SK-N-SH (cell line): ENCODE measurements at regions not wholly inside any gene's neighbourhood (a gene's known extent, or its start where the extent isn't known, plus 50 kb on each side); places are given as distances from the start of the nearest gene placed in this dataset.
"Not testable (repeated sequence)": the region's sequence is repeated elsewhere in the genome, so short reads cannot be mapped to it uniquely, and the experiment has no call there.

Source experiments
- CTCF ChIA-PET: fragments of 300-600, 350-600 bp; formaldehyde crosslinking; extraction: SDS; loops from one replicate; lab custom pipeline; 2021; lab: Yijun Ruan, JAX
- POLR2A ChIA-PET: fragments of 350-600 bp; sonication (Branson Sonifier 250); formaldehyde crosslinking; extraction: SDS; loops from one replicate; lab custom pipeline; 2020; ENCODE audit warnings: antibody characterized with exemption, inconsistent platforms; lab: Yijun Ruan, JAX
- DNase-seq: peaks from one replicate; pipeline ENCODE4 v3.0.0; 2012
- H2AFZ ChIP-seq: fragments of 200-600 bp; sonication (generic); 2 replicates; pipeline ENCODE4 v1.8.1; 2016; ENCODE audit warnings: antibody characterized with exemption, mild to moderate bottlenecking, low read depth
- H3F3A ChIP-seq: fragments of 200-600 bp; sonication (generic); replicated peaks from 2 replicates; pipeline ENCODE3; 2016; ENCODE audit warnings: antibody characterized with exemption, mild to moderate bottlenecking; ENCODE audit not compliant: insufficient read depth
- H3K27ac ChIP-seq, 2 experiments: fragments of 200-500 bp in 1 of 2; fragments of 200-600 bp in 1 of 2; sonication (Bioruptor generic) in 1 of 2; sonication (generic), shearing (Covaris generic) in 1 of 2; 2 replicates each; pipeline versions ENCODE4 v1.5.1 to v1.6.1; 2014 to 2016; ENCODE audit warnings: low read depth in 2 of 2, inconsistent platforms in 1 of 2, low read length in 1 of 2, mild to moderate bottlenecking in 1 of 2, mixed read lengths in 1 of 2
- H3K27me3 ChIP-seq: fragments of 200-600 bp; sonication (generic), shearing (Covaris generic); 2 replicates; pipeline ENCODE4 v1.6.1; 2016; ENCODE audit warnings: mixed run types; ENCODE audit not compliant: insufficient read depth
- H3K36me3 ChIP-seq, 2 experiments: fragments of 200-500 bp in 1 of 2; fragments of 200-600 bp in 1 of 2; sonication (Bioruptor generic) in 1 of 2; sonication (generic) in 1 of 2; replicated peaks in 1 of 2; 2 replicates each; pipeline versions ENCODE3 to v1.5.1; 2014 to 2016; ENCODE audit warnings: low read length in 1 of 2, mild to moderate bottlenecking in 1 of 2; ENCODE audit not compliant: insufficient read depth in 2 of 2, control insufficient read depth in 1 of 2
- H3K4me1 ChIP-seq, 2 experiments: fragments of 200-500 bp in 1 of 2; fragments of 200-600 bp in 1 of 2; sonication (Bioruptor generic) in 1 of 2; sonication (generic), shearing (Covaris generic) in 1 of 2; 2 replicates each; pipeline versions ENCODE4 v1.5.1 to v1.6.1; 2014 to 2016; ENCODE audit warnings: low read depth in 1 of 2, low read length in 1 of 2, mixed run types in 1 of 2; ENCODE audit not compliant: insufficient read depth in 2 of 2, control insufficient read depth in 1 of 2
- H3K4me2 ChIP-seq: fragments of 200-600 bp; sonication (generic), shearing (Covaris generic); 2 replicates; pipeline ENCODE4 v1.6.1; 2017; ENCODE audit warnings: mixed run types
- H3K4me3 ChIP-seq, 2 experiments: fragments of 200-500 bp in 1 of 2; fragments of 200-600 bp in 1 of 2; sonication (Bioruptor generic) in 1 of 2; sonication (generic), shearing (Covaris generic) in 1 of 2; 2 replicates each; pipeline versions ENCODE4 v1.5.1 to v1.8.1; 2014 to 2016; ENCODE audit warnings: low read depth in 2 of 2, inconsistent platforms in 1 of 2, low read length in 1 of 2, mild to moderate bottlenecking in 1 of 2, mixed read lengths in 1 of 2, moderate library complexity in 1 of 2
- H3K79me2 ChIP-seq: fragments of 200-600 bp; sonication (generic); 2 replicates; pipeline ENCODE4 v1.8.1; 2017; ENCODE audit warnings: mild to moderate bottlenecking; ENCODE audit not compliant: insufficient read depth
- H3K9ac ChIP-seq: fragments of 200-600 bp; sonication (generic); 2 replicates; pipeline ENCODE4 v1.6.1; 2017; ENCODE audit warnings: mixed run types
- H3K9me2 ChIP-seq: fragments of 200-600 bp; sonication (generic); 2 replicates; pipeline ENCODE4 v1.6.1; 2017; ENCODE audit warnings: mixed run types
- H3K9me3 ChIP-seq: fragments of 200-600 bp; sonication (generic); 2 replicates; pipeline ENCODE4 v1.6.1; 2017; ENCODE audit warnings: mixed run types, mild to moderate bottlenecking, moderate library complexity
- H4K20me1 ChIP-seq: fragments of 200-600 bp; sonication (generic); 2 replicates; pipeline ENCODE4 v1.6.1; 2017; ENCODE audit warnings: mild to moderate bottlenecking, mixed run types; ENCODE audit not compliant: insufficient read depth
- ELF1 ChIP-seq: IDR thresholded peaks from 2 replicates; pipeline ENCODE4 v1.4.0; 2012
- EP300 ChIP-seq, 2 experiments: IDR thresholded peaks; 2 replicates each; pipeline versions ENCODE4 v1.4.0 to v1.6.1; 2012; ENCODE audit warnings: borderline replicate concordance in 1 of 2, low read depth in 1 of 2, low read length in 1 of 2
- FOSL2 ChIP-seq: IDR thresholded peaks from 2 replicates; pipeline ENCODE4 v1.4.0; 2012; ENCODE audit warnings: low read depth, mild to moderate bottlenecking, moderate library complexity, borderline replicate concordance
- FOXM1 ChIP-seq: IDR thresholded peaks from 2 replicates; pipeline ENCODE4 v1.4.0; 2012; ENCODE audit warnings: low read depth, mild to moderate bottlenecking
- GABPA ChIP-seq: IDR thresholded peaks from 2 replicates; pipeline ENCODE4 v1.4.0; 2012; ENCODE audit warnings: low read depth, mild to moderate bottlenecking
- IRF3 ChIP-seq: fragments of 150-350 bp; IDR thresholded peaks from 2 replicates; pipeline ENCODE4 v1.6.1; 2016; ENCODE audit warnings: mild to moderate bottlenecking, low read depth, low read length
- JUND ChIP-seq: IDR thresholded peaks from 2 replicates; pipeline ENCODE4 v1.4.0; 2012
- NFIC ChIP-seq: IDR thresholded peaks from 2 replicates; pipeline ENCODE4 v1.4.0; 2012; ENCODE audit warnings: borderline replicate concordance
- NRF1 ChIP-seq: IDR thresholded peaks from 2 replicates; pipeline ENCODE4 v1.6.1; 2012; ENCODE audit warnings: low read depth, mild to moderate bottlenecking, low read length
- PBX3 ChIP-seq: IDR thresholded peaks from 2 replicates; pipeline ENCODE4; 2012
- POLR2AphosphoS5 ChIP-seq: IDR thresholded peaks from 2 replicates; pipeline ENCODE4 v1.6.1; 2012; ENCODE audit warnings: low read depth, low read length
- RCOR1 ChIP-seq: fragments of 150-350 bp; IDR thresholded peaks from 2 replicates; pipeline ENCODE4 v1.6.1; 2017; ENCODE audit warnings: antibody characterized with exemption, low read length
- REST ChIP-seq: IDR thresholded peaks from 2 replicates; pipeline ENCODE4 v1.6.1; 2012; ENCODE audit warnings: mild to moderate bottlenecking, low read depth, low read length, moderate library complexity
- SMC3 ChIP-seq: IDR thresholded peaks from 2 replicates; pipeline ENCODE4 v1.6.1; 2012; ENCODE audit warnings: low read depth, low read length, improper control_type of control experiment
- TCF12 ChIP-seq: IDR thresholded peaks from 2 replicates; pipeline ENCODE4 v1.4.0; 2012
- TEAD4 ChIP-seq: IDR thresholded peaks from 2 replicates; pipeline ENCODE4 v1.4.0; 2012; ENCODE audit warnings: mild to moderate bottlenecking, borderline replicate concordance; ENCODE audit not compliant: insufficient read depth
- USF1 ChIP-seq: IDR thresholded peaks from 2 replicates; pipeline ENCODE4 v1.4.0; 2012; ENCODE audit warnings: low read depth, borderline replicate concordance
- USF2 ChIP-seq: fragments of 150-350 bp; IDR thresholded peaks from 2 replicates; pipeline ENCODE4 v1.6.1; 2017; ENCODE audit warnings: antibody characterized with exemption, low read length, low read depth, borderline replicate concordance
- ZBTB33 ChIP-seq: IDR thresholded peaks from 2 replicates; pipeline ENCODE4 v1.4.0; 2012; ENCODE audit warnings: low read depth, borderline replicate concordance
- WGBS: methylation state at CpG from one replicate; pipeline ENCODE4 v1.1.6; 2017; ENCODE audit warnings: low lambda C conversion rate; 5-methylcytosine and 5-hydroxymethylcytosine counted together

- TF ChIP-seq ZBTB33: no peak
These were observed 966.0 kb upstream of the COX7C start (continued) for GRCh38 chr5:85651731-85652130.

GRCh38 chr5:85654144-85654543 lies 963.6 kb upstream of the COX7C start:
- H4K20me1 ChIP-seq, H3F3A ChIP-seq, H3K9ac ChIP-seq, H3K4me2 ChIP-seq, POLR2A ChIA-PET, H3K9me3 ChIP-seq, H3K4me1 ChIP-seq, CTCF ChIA-PET, H2AFZ ChIP-seq, H3K4me3 ChIP-seq, DNase-seq, H3K27ac ChIP-seq, H3K36me3 ChIP-seq, H3K79me2 ChIP-seq, H3K9me2 ChIP-seq, H3K27me3 ChIP-seq: not testable (repeated sequence)
- WGBS: 5% methylated on average over 3 of the region's 3 CpGs

GRCh38 chr5:85656050-85656449 lies 961.7 kb upstream of the COX7C start:
- Histone ChIP-seq H3K4me3 (no peak overlapping the region), H3K27ac (no peak overlapping the region), H4K20me1 (no peaks in the 10 kb centered on the region), H2AFZ (no peak overlapping the region), H3K4me1 (no peaks in the 10 kb centered on the region), H3F3A (no peaks in the 10 kb centered on the region), H3K9ac (no peak overlapping the region), H3K79me2 (no peaks in the 10 kb centered on the region), H3K4me2 (no peak overlapping the region), H3K9me3 (no peaks in the 10 kb centered on the region), H3K9me2 (no peaks in the 10 kb centered on the region), H3K27me3 (no peaks in the 10 kb centered on the region), H3K36me3 (no peaks in the 10 kb centered on the region)
- no peak for DNase-seq
- CTCF ChIA-PET: no interaction called here
- WGBS: 4% methylated on average over 3 of the region's 3 CpGs
- POLR2A ChIA-PET: no interaction called here
- TF ChIP-seq NRF1 (no peak), FOSL2 (no peak), USF2 (no peak), NFIC (no peak), IRF3 (no peak), TCF12 (no peak), USF1 (no peak), TEAD4 (no peak), EP300 (IDR thresholded peaks at IDR 0.05; ENCODE audit: borderline replicate concordance in 1 of 2, low read depth in 1 of 2, low read length in 1 of 2) (no peak), REST (no peak), RCOR1 (no peak), ELF1 (no peak), PBX3 (no peak), FOXM1 (no peak), JUND (no peak), SMC3 (no peak), POLR2AphosphoS5 (no peak), GABPA (no peak)
